Keratinocyte (primary cell): ENCODE measurements at regions not wholly inside any gene's neighbourhood (a gene's known extent, or its start where the extent isn't known, plus 50 kb on each side); places are given as distances from the start of the nearest gene placed in this dataset.
"Not testable (repeated sequence)": the region's sequence is repeated elsewhere in the genome, so short reads cannot be mapped to it uniquely, and the experiment has no call there.

ENCODE experiments used
- DNase-seq: peaks from one replicate; pipeline ENCODE4 v3.0.0-alpha.2; 2011; ENCODE audit warnings: low read depth, missing footprints, low spot score
- FAIRE-seq: peaks from 2 replicates; lab custom pipeline; 2011; peaks lifted over from hg19 to GRCh38; lab: Jason Lieb, UNC
- H2AFZ ChIP-seq: 2 replicates; pipeline ENCODE4 v1.6.0; 2012; ENCODE audit warnings: low read length, control low read depth, inconsistent platforms; ENCODE audit not compliant: control insufficient read depth
- H3K27ac ChIP-seq: 2 replicates; pipeline ENCODE4 v1.5.1; 2011; ENCODE audit warnings: low read length; ENCODE audit not compliant: control insufficient read depth, insufficient read depth
- H3K27me3 ChIP-seq: 3 replicates; pipeline ENCODE4 v1.6.0; 2011; ENCODE audit warnings: low read length; ENCODE audit not compliant: control insufficient read depth, insufficient read depth; ENCODE audit errors: extremely low read depth
- H3K36me3 ChIP-seq, 2 experiments: 2 replicates in 1 of 2; 3 replicates in 1 of 2; pipeline ENCODE4 v1.5.1; 2011; ENCODE audit warnings: low read length in 2 of 2, mild to moderate bottlenecking in 1 of 2; ENCODE audit not compliant: control insufficient read depth in 2 of 2, insufficient read depth in 2 of 2; ENCODE audit errors: extremely low read depth in 1 of 2
- H3K4me1 ChIP-seq: 3 replicates; pipeline ENCODE4 v1.5.1; 2011; ENCODE audit warnings: low read length; ENCODE audit not compliant: control insufficient read depth, insufficient read depth; ENCODE audit errors: extremely low read depth
- H3K4me2 ChIP-seq: 3 replicates; pipeline ENCODE4 v1.6.0; 2011; ENCODE audit warnings: low read depth, low read length; ENCODE audit not compliant: control insufficient read depth, insufficient read depth; ENCODE audit errors: extremely low read depth
- H3K4me3 ChIP-seq, 3 experiments: fragments of 200-600 bp in 1 of 3; sonication (generic) in 1 of 3; 2 replicates in 2 of 3; 3 replicates in 1 of 3; pipeline ENCODE4 v1.5.1; 2011 to 2016; ENCODE audit warnings: low read length in 3 of 3, mild to moderate bottlenecking in 3 of 3, control low read depth in 2 of 3, inconsistent platforms in 1 of 3, low read depth in 1 of 3, mixed read lengths in 1 of 3, mixed run types in 1 of 3, moderate library complexity in 1 of 3; ENCODE audit not compliant: control insufficient read depth in 2 of 3, insufficient read depth in 2 of 3; ENCODE audit errors: extremely low read depth in 1 of 3
- H3K79me2 ChIP-seq: 2 replicates; pipeline ENCODE4 v1.6.0; 2012; ENCODE audit warnings: low read length; ENCODE audit not compliant: control insufficient read depth, insufficient read depth
- H3K9ac ChIP-seq: 3 replicates; pipeline ENCODE4 v1.6.0; 2011; ENCODE audit warnings: low read length; ENCODE audit not compliant: control insufficient read depth, insufficient read depth; ENCODE audit errors: extremely low read depth
- H3K9me1 ChIP-seq: 3 replicates; pipeline ENCODE4 v1.6.0; 2011; ENCODE audit warnings: low read length; ENCODE audit not compliant: control insufficient read depth, insufficient read depth; ENCODE audit errors: extremely low read depth
- H3K9me3 ChIP-seq: 2 replicates; pipeline ENCODE4 v1.5.1; 2012; ENCODE audit warnings: low read depth, low read length; ENCODE audit not compliant: control insufficient read depth
- H4K20me1 ChIP-seq: 3 replicates; pipeline ENCODE4 v1.6.0; 2011; ENCODE audit warnings: low read length; ENCODE audit not compliant: control insufficient read depth, insufficient read depth; ENCODE audit errors: extremely low read depth
- EZH2 ChIP-seq: IDR thresholded peaks from one replicate; pipeline ENCODE4 v1.6.1; 2012; ENCODE audit warnings: inconsistent platforms, mild to moderate bottlenecking, low read length, moderate library complexity
- dilution Hi-C: fragments of 300-500 bp; cut with MboI; formaldehyde crosslinking; loops from one replicate; pipeline ENCODE4 v1.7.0; 2020; ENCODE audit warnings: low sequenced_read_pairs; ENCODE audit not compliant: extremely low pct_ligation_motif_present
- TF ChIP-seq, protein P1 (sequence below), 3 experiments: IDR thresholded peaks in 1 of 3; conservative IDR thresholded peaks in 1 of 3; optimal IDR thresholded peaks in 1 of 3; 2 replicates in 2 of 3; 3 replicates in 1 of 3; pipeline versions ENCODE3 to v1.5.1; 2011; ENCODE audit warnings: low read length in 3 of 3, mild to moderate bottlenecking in 3 of 3, moderate library complexity in 2 of 3, control low read depth in 1 of 3, inconsistent platforms in 1 of 3; ENCODE audit not compliant: insufficient read depth in 2 of 3; ENCODE audit errors: extremely low read depth in 1 of 3

- Histone ChIP-seq H3K36me3 (no peaks in the 10 kb centered on the region), H3K9ac (no peak overlapping the region), H3K4me2 (no peak overlapping the region), H3K4me3 (no peak overlapping the region), H2AFZ (no peak overlapping the region), H3K79me2 (no peaks in the 10 kb centered on the region), H3K27me3 (no peaks in the 10 kb centered on the region), H4K20me1 (no peaks in the 10 kb centered on the region), H3K4me1 (no peaks in the 10 kb centered on the region), H3K9me3 (no peaks in the 10 kb centered on the region), H3K9me1 (no peaks in the 10 kb centered on the region), H3K27ac (no peak overlapping the region)
- dilution Hi-C loops = no loop called here
- no peak for FAIRE-seq
- DNase-seq = no peak
- TF ChIP-seq, protein P1, sequence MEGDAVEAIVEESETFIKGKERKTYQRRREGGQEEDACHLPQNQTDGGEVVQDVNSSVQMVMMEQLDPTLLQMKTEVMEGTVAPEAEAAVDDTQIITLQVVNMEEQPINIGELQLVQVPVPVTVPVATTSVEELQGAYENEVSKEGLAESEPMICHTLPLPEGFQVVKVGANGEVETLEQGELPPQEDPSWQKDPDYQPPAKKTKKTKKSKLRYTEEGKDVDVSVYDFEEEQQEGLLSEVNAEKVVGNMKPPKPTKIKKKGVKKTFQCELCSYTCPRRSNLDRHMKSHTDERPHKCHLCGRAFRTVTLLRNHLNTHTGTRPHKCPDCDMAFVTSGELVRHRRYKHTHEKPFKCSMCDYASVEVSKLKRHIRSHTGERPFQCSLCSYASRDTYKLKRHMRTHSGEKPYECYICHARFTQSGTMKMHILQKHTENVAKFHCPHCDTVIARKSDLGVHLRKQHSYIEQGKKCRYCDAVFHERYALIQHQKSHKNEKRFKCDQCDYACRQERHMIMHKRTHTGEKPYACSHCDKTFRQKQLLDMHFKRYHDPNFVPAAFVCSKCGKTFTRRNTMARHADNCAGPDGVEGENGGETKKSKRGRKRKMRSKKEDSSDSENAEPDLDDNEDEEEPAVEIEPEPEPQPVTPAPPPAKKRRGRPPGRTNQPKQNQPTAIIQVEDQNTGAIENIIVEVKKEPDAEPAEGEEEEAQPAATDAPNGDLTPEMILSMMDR (optimal IDR thresholded peaks at IDR 0.05 in 1 of 3, IDR thresholded peaks at IDR 0.05 in 1 of 3, conservative IDR thresholded peaks at IDR 0.05 in 1 of 3; ENCODE audit: extremely low read depth in 1 of 3, insufficient read depth in 2 of 3, low read length in 3 of 3) = no peak
- TF ChIP-seq EZH2 = no peak
These were observed 232.2 kb upstream of the VLDLR start for GRCh38 chr9:2389404-2389803.

DNA sequence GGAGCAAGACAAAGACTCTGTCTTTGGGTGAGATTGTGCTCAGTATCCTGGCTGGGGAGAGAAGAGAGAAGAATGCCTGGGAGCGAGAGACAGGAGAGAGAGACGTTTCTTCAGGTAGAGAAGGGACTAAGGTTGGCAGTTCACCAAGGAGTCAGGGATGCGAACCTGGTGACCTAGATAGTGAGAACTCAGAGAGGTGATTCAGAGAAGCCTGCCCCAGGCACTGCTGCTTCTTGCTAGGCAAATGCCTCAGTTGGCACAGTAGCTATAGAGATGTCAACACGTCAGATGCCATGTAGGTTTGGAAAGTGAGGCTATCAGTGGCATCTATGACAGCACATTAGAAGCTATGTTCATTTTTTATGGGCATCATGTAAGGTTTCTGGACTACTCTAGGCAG is 231.6 kb upstream of the VLDLR start:
- no peak for DNase-seq
- peak; percentile 88 for FAIRE-seq
- no peak for TF ChIP-seq EZH2

GRCh38 chr9:2391509-2392132 is 230.0 kb upstream of the VLDLR start:
- FAIRE-seq, H3K27ac ChIP-seq, H3K4me3 ChIP-seq, H3K9me3 ChIP-seq, H3K79me2 ChIP-seq, H2AFZ ChIP-seq, H3K4me2 ChIP-seq, H3K36me3 ChIP-seq, H3K9me1 ChIP-seq, H3K4me1 ChIP-seq, H3K9ac ChIP-seq, dilution Hi-C loops, H4K20me1 ChIP-seq, H3K27me3 ChIP-seq, DNase-seq: not testable (repeated sequence)

More for the DNA sequence above, 231.6 kb upstream of the VLDLR start:
- no peaks in the 10 kb centered on the region for H3K79me2 ChIP-seq
- H3K27me3 ChIP-seq = no peaks in the 10 kb centered on the region
- H3K4me3 ChIP-seq = no peak overlapping the region
- no peaks in the 10 kb centered on the region for H3K4me1 ChIP-seq
- H3K9ac ChIP-seq = no peak overlapping the region
- H2AFZ ChIP-seq = no peak overlapping the region
- H3K9me1 ChIP-seq = no peaks in the 10 kb centered on the region
- H3K27ac ChIP-seq = no peak overlapping the region
- H3K4me2 ChIP-seq = no peak overlapping the region
- H4K20me1 ChIP-seq = no peaks in the 10 kb centered on the region
- dilution Hi-C loops = no loop called here
- no peaks in the 10 kb centered on the region for H3K9me3 ChIP-seq
- H3K36me3 ChIP-seq = no peaks in the 10 kb centered on the region

DNA sequence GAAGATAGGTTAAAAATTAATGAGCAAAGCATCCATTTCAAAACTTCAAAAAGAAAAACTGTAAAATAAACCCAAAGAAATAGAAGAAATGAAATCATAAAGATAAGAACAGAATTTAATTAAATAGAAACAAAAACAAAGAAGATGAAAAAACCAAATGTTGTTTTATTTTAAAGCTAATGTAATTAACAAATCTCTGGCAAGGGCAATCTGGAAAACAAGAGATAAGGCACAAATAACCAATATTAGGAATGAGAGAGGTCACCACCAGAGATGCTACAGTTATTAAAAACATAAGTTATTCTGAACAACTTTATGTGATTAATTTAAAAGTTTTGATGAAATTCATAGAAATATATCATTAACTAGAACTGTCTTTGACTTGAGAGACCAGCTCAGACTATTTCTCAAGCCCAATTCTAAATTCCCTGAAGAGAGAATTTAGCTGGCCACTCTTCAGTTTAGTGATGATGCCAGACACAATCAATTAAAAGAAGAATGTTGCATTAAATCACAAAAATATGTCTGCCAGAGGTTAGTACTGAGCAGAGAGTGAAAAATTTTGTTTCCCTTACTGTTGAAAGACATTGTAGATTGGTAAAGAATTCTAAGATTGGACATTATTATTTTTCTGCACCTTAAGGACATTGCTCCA is 227.4 kb upstream of the VLDLR start:
- H4K20me1 ChIP-seq, DNase-seq, H2AFZ ChIP-seq, H3K9me1 ChIP-seq, H3K4me1 ChIP-seq, H3K9ac ChIP-seq, dilution Hi-C loops, H3K4me2 ChIP-seq, FAIRE-seq, H3K4me3 ChIP-seq, H3K79me2 ChIP-seq, H3K9me3 ChIP-seq, H3K27ac ChIP-seq, H3K27me3 ChIP-seq, H3K36me3 ChIP-seq: not testable (repeated sequence)
